ENCODE measurements at regions not wholly inside any gene's neighbourhood (a gene's known extent, or its start where the extent isn't known, plus 50 kb on each side); places are given as distances from the start of the nearest gene placed in this dataset.

DNA sequence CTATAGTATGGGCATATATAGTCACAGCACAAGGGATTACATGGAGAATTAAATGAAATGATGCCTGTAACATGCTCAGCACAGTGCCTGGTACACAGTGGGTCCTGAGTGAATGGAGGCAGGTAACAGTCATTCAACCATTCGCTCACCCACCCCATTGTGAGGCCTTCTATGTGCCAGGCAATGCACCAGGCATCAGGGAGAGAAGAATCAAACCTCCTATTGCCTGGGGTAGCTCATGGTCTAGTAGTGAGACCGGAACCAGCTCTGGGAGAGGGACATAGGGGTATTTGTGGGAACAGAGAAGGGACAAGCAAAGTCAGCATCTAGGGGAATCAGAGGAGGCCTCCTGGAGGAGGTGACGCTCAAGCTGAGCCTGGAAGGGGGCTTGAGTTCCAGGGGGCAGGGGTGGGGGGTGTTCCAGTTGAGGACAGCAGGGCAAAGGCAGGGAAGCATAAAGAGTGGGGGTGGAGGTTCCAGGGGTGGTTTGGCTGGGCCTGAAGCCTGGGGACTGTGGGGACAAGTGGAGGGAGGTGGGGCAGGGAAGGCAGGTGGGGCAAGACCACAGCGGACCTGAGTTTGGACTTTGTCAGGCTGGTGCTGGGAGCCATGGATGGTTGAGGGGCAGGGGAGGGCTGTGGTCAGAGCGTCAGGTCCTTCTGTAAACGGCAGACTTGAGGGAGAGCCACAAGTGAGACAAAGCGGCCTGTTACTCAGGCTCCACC lies 591.6 kb downstream of the PTPRU start:
- CTCF ChIA-PET, result no interaction called here
- H3K27ac Mint-ChIP-seq (ENCODE audit: unreplicated experiment), result no peak overlapping the region

GRCh38 chr1:29827237-29827750 lies 591.0 kb downstream of the PTPRU start:
- ChIA-PET POLR2A (no interaction called here), CTCF (no interaction called here)
- no peak for TF ChIP-seq CTCF (IDR thresholded peaks at IDR 0.05; ENCODE audit: insufficient read depth in 1 of 2, low read depth in 1 of 2, low read length in 1 of 2, severe bottlenecking in 1 of 2, unreplicated experiment in 1 of 2)

More for the DNA sequence above, 591.6 kb downstream of the PTPRU start:
- no peak for DNase-seq
- intact Hi-C loops (cut with micrococcal nuclease; ENCODE audit: unreplicated experiment), result no loop called here
- Histone ChIP-seq H3K4me3 (ENCODE audit: low read depth, low read length) (no peak overlapping the region), H3K9me3 (no peaks in the 10 kb centered on the region), H3K27me3 (replicated peaks; ENCODE audit: control insufficient read depth, insufficient read depth, low read length) (no peaks in the 10 kb centered on the region), H3K36me3 (ENCODE audit: control insufficient read depth, insufficient read depth, low read length) (no peaks in the 10 kb centered on the region), H3K4me1 (no peaks in the 10 kb centered on the region)
- no TSS peak for BruUV-seq (replicated peaks)
- POLR2A ChIA-PET, result no interaction called here
- no peaks in the 10 kb centered on the region for H3K4me1 Mint-ChIP-seq (ENCODE audit: low read depth, unreplicated experiment)
- H3K9me3 Mint-ChIP-seq (ENCODE audit: unreplicated experiment), result no peaks in the 10 kb centered on the region
- H3K4me3 Mint-ChIP-seq (ENCODE audit: unreplicated experiment), result no peak overlapping the region
- no peaks in the 10 kb centered on the region for H3K36me3 Mint-ChIP-seq (ENCODE audit: insufficient read depth, unreplicated experiment)
- peaks cover 2% of the 10 kb centered on the region for H3K27me3 Mint-ChIP-seq (ENCODE audit: insufficient read depth, unreplicated experiment)
- TF ChIP-seq CTCF (IDR thresholded peaks at IDR 0.05; ENCODE audit: insufficient read depth in 1 of 2, low read depth in 1 of 2, low read length in 1 of 2, severe bottlenecking in 1 of 2, unreplicated experiment in 1 of 2), result no peak

GRCh38 chr1:29826646-29827045 lies 590.3 kb downstream of the PTPRU start:
- intact Hi-C loops (cut with micrococcal nuclease; ENCODE audit: unreplicated experiment), result no loop called here
- Histone ChIP-seq H3K9me3 (no peaks in the 10 kb centered on the region), H3K36me3 (ENCODE audit: control insufficient read depth, insufficient read depth, low read length) (no peaks in the 10 kb centered on the region), H3K27me3 (replicated peaks; ENCODE audit: control insufficient read depth, insufficient read depth, low read length) (no peaks in the 10 kb centered on the region), H3K4me3 (ENCODE audit: low read depth, low read length) (no peak overlapping the region), H3K4me1 (no peaks in the 10 kb centered on the region)
- no peaks in the 10 kb centered on the region for H3K4me1 Mint-ChIP-seq (ENCODE audit: low read depth, unreplicated experiment)
- no peak for TF ChIP-seq CTCF (IDR thresholded peaks at IDR 0.05; ENCODE audit: insufficient read depth in 1 of 2, low read depth in 1 of 2, low read length in 1 of 2, severe bottlenecking in 1 of 2, unreplicated experiment in 1 of 2)
- no TSS peak for BruUV-seq (replicated peaks)
- H3K36me3 Mint-ChIP-seq (ENCODE audit: insufficient read depth, unreplicated experiment), result no peaks in the 10 kb centered on the region
- ChIA-PET CTCF (no interaction called here), POLR2A (no interaction called here)
- no peak overlapping the region for H3K4me3 Mint-ChIP-seq (ENCODE audit: unreplicated experiment)
- H3K27ac Mint-ChIP-seq (ENCODE audit: unreplicated experiment), result no peak overlapping the region
- no peaks in the 10 kb centered on the region for H3K9me3 Mint-ChIP-seq (ENCODE audit: unreplicated experiment)
- DNase-seq, result no peak
- no peaks in the 10 kb centered on the region for H3K27me3 Mint-ChIP-seq (ENCODE audit: insufficient read depth, unreplicated experiment)

More at GRCh38 chr1:29827237-29827750, 591.0 kb downstream of the PTPRU start:
- DNase-seq, result no peak
- BruUV-seq (replicated peaks), result no TSS peak
- no peak overlapping the region for H3K27ac Mint-ChIP-seq (ENCODE audit: unreplicated experiment)
- H3K9me3 Mint-ChIP-seq (ENCODE audit: unreplicated experiment), result no peaks in the 10 kb centered on the region
- H3K27me3 Mint-ChIP-seq (ENCODE audit: insufficient read depth, unreplicated experiment), result no peaks in the 10 kb centered on the region
- H3K4me1 Mint-ChIP-seq (ENCODE audit: low read depth, unreplicated experiment), result no peaks in the 10 kb centered on the region
- no peak overlapping the region for H3K4me3 Mint-ChIP-seq (ENCODE audit: unreplicated experiment)
- intact Hi-C loops (cut with micrococcal nuclease; ENCODE audit: unreplicated experiment), result no loop called here
- Histone ChIP-seq H3K4me1 (no peaks in the 10 kb centered on the region), H3K36me3 (ENCODE audit: control insufficient read depth, insufficient read depth, low read length) (no peaks in the 10 kb centered on the region), H3K9me3 (no peaks in the 10 kb centered on the region), H3K4me3 (ENCODE audit: low read depth, low read length) (no peak overlapping the region), H3K27me3 (replicated peaks; ENCODE audit: control insufficient read depth, insufficient read depth, low read length) (no peaks in the 10 kb centered on the region)
- no peaks in the 10 kb centered on the region for H3K36me3 Mint-ChIP-seq (ENCODE audit: insufficient read depth, unreplicated experiment)
